HG03066 (cell line): ENCODE measurements at regions not wholly inside any gene's neighbourhood (a gene's known extent, or its start where the extent isn't known, plus 50 kb on each side); places are given as distances from the start of the nearest gene placed in this dataset.
"Not testable (repeated sequence)": the region's sequence is repeated elsewhere in the genome, so short reads cannot be mapped to it uniquely, and the experiment has no call there.

Experiments used
- ATAC-seq: cut with Tn5 transposase; IDR thresholded peaks from one replicate; pipeline ENCODE4 v1.9.1; 2021; ENCODE audit warnings: low read depth; ENCODE audit not compliant: unreplicated experiment

DNA sequence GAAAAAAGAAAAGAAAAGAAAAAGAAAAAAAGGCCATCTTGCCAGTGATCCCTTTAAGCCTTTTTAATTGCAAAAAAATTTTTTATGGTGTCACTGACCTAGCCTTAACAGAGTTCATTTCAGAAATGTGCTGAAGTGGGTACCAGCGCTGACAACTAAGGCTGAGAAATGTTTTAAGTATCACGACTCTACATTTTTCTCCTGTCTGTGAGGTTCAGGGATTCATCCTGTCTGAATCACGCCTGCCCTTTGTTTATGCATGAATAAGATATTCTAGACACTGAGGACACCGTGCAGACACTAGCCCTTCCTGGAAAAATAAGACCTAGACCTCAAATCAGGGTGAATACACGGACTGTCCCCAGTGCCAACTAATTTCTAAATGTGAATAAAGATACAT, 154.4 kb upstream of the NOCT start:
- ATAC-seq = no peak

DNA sequence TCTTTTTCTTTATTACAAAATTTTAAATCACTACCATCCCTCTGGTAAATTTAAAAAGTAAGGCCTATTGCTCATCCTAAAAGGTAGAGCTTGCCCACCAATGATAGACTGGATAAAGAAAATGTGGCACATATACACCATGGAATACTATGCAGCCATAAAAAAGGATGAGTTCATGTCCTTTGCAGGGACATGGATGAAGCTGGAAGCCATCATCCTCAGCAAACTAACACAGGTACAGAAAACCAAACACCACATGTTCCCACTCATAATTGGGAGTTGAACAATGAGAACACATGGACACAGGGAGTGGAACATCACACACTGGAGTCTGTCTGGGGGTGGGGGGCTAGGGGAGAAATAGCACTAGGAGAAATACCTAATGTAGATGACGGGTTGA, 155.2 kb upstream of the NOCT start:
- ATAC-seq = not testable (repeated sequence)

DNA sequence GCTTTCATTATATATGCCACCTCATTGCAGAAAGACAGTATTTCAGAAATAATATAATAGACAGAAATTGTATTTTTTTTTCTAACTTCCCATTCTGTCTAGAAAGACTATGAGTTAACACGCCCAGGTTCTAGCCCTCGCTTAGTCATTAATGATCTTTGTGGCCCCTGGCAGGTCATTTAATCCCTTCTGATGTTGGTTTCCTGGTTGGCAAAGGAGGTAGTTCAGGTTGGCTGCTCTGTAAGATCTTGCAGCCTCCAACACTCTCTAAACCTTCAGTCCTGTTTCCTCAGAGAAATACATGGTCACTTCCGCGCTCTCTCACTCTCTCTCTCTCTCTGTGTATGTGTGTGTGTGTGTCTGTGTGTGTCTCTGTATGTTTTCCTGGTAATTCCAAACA, 156.3 kb upstream of the NOCT start:
- no peak for ATAC-seq

DNA sequence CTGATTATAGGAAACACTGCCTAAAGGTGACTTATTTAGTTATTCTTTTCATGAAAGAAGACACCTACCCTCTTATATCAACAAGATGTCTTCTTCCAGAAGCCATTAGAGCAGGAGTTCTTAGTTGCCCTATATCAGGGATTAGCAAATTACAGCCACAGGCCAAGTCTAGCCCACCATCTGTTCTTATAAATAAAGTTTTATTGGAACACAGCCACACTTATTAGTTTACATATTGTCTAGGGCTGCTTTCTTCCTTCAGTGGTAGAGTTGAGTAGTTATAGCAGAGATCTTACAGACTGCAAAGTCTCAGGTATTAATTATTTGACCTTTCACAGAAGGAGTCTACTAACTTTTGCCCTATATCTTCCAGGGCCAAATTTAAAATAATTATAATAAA, 157.2 kb upstream of the NOCT start:
- ATAC-seq = no peak

DNA sequence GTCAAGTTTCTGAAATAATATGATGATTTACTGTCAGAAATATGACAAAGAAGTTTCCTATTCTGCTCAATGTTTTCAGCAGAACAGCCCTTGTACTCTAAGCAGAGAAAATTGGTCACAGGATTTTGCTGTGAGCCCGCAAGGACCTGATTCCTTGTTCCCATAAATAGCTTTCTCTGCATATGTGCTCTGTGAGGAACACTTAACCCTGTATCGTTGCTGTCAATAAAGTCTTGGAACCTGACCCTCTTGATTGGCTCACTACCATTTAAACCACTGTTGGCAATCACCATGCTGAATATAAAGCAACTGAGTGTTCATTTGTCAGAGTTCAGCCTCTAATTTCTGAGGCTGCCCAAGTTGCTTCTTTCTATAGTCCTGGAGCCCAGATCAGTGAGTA, 158.2 kb upstream of the NOCT start:
- no peak for ATAC-seq

DNA sequence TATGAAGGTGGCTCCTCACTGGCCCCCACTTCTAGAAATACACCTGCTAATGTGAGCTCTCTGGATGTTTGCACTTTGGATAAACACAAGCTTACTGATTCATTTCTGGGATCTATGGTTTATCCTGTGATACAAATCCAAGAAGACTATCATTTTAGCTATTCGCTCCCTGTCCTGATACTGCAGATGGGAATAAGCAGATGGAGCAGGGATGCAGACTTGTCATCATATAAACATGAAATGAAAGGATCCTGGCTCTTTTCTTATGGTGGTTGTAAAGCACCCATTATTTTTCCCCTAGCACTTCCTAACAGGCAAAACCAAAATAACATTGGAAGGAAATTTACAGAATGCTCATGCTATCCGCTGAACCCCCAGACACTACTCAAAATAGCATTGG, 162.9 kb upstream of the NOCT start:
- no peak for ATAC-seq

DNA sequence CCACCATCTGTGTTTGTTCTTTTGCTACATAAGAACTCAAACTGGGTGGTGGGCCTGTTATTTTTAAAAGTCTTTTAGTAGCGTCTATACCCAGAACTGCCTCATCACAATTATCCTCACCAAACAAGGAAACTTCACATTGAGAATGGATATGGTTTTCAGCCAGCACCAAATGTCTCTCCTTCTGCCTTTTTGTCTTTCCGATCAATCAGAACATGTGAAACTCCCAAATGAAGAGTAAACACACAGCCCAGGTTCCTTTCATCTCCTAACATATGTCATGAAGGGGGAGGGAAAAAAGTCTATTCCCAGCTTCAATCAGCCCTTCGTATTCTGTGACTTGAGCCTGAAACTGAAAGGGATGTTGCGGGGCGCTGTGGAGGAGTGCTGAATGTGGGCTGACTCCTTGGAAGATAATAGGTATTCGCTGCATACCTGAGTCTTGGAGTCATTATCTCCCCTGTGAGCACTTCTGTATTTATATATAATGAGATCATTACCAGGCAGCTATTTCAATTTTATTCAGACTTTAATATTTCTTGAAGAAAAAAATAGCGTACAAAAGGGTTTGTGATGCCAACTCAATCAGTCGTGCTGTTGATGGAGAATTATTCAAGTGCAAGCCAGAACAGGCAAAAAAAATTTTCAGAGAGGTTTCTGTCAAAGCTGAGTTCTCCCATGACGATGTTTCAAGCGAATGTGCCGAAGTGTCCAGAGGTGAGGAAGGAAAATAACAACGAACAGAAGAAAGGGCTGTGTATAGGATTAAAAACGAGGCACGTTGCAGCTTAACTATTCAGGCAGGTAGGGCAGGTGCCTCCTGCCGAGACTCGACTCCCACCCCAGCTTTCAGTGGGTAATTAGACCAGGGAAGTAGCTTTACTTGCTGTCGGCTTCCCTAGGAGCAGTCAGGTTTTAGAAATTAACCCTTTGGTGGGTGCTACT, 163.9 kb upstream of the NOCT start:
- no peak for ATAC-seq

DNA sequence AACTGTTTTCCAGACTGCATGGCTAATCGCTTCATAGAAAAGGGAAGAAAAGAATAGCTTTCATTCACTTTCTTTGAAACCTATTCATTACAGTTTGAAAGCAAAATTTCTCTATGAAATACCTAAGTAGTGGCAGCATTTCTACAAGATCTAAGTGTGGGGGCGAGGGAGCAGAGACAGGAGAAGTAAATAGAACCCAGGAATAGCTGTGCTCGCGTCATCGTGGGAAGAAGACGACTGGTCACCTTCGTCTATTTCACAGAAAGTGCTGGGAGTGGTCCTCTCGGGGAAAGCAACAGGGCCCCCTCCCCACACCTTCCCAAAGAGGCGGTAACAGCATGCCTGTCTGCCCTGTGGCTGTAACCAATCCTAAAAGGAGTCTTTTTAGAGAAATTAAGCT, 169.9 kb upstream of the NOCT start:
- ATAC-seq = no peak

DNA sequence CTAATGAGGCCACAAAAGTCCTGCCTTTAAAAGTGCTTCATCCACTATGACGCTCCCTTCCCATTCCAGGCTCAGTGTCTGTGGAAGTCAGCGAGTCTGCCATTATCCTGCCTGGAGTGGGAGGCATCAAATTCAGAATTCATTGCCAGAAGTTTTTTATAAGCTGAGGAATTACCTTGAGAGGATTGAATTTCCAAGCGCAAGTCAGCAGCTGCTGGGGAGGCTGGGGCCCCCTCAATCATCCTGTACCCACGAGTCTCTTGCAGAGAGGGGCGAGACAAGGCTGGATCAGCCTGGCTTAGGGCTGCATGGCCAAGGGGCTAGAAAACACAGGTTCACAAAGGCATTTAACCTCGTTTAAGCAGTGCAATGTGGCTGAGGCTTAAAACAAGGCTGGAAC, 170.5 kb upstream of the NOCT start:
- no peak for ATAC-seq

DNA sequence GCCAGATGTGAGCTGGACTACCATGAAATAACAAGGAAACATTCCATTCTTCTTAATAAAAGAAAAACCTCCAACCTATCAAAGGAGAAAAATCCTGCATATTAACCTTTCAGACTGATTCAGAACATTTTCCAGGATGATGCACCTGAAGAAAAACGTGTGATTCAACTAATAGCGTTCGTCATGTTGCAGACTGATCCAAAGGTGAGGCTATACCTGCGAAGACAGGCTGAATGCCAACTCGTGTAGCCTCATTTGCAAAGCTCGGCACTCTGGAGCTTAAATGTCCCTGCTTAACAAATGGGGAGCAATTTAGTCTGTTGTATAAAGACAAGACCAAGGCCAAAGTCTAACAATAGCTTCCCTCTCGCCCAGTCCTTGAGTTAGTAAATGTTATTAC, 172.0 kb upstream of the NOCT start:
- no peak for ATAC-seq

DNA sequence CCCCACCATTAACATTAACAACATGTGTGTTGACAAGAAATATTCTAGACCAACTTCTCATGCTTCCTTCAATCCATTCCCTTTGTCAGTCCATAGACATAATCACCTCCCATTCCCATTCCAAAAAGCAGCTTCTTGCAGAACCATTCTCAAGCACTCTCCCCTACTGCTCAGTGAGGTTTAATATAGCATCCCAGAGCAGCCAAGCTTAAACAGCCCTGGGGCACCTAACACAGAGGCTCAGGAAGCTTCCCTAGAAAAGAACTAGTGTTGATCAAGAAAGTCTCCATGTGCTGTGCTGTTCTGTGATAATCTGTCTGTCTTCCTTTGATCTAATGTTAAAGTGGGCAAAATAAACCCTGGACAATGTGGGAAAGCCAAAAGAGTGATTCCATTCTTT, 174.2 kb upstream of the NOCT start:
- ATAC-seq = no peak

DNA sequence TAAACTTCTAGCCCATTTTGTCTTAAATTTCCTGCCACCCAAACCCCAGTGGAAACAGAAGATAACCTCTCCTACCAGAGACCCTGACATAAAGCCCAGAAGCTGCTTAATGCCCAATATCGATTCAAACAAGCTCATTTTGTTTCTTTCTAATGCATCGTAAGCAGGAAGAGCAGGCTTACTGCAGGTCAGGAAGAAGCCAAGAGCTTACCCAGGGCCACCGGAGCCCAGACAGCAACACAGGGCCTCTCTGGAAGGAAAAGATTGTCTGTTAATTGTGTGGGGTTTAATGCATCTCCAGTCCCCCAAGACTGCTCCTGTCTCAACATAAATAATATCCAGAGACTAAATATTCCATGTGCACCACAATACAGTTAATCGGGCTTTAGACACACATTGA, 177.3 kb upstream of the NOCT start:
- ATAC-seq = no peak

DNA sequence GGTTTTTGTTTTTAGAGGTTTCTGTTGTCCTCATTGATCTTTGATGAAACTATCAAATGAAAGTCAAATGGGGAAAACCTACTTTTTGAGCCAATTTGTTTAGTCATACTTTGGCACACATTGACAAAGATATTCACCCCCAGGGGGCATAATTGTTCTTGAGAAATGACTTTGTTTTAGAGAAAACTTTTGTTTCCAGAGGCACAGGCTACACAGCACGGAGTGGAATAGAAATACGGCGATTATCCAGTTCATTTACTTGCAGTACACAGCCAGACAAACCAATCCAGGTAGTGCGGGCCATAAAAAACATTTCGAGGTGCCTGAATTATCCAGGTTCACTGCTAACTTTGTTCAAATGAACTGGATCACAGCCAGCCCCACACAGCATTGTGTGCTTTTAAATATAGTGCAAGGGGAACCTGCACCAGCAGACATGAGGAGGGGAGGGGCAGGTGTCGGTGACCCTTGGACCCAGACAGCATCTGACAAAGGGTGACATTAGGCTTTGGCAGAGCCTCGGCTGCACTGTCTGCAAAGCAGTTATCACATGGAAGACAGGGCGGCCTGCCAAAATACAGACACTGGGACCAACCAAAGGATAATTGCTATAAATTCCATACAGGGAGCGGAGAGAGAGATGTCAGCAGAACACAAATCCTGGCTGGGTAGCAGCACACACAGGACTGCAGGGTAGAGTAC, 179.6 kb upstream of the NOCT start:
- no peak for ATAC-seq

DNA sequence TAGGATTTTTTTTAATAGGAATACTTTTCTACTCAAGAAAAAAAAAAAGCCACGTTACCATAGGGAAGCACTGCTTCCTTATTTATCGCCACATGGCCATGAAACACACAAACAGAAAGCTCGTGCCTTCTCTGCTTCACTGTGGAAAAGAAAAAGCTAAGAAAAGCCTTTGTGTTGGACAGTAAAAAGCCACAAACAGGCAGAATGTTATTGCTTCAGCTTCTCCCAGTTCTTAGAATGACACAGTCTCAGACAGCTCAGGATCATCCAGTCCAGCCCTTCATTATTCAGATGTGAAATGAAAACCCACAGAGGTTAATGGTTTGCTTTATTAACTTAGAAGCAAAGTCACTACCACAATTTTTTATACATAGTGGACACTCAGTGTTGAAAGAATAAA, 181.6 kb upstream of the NOCT start:
- ATAC-seq = peak; percentile 67

DNA sequence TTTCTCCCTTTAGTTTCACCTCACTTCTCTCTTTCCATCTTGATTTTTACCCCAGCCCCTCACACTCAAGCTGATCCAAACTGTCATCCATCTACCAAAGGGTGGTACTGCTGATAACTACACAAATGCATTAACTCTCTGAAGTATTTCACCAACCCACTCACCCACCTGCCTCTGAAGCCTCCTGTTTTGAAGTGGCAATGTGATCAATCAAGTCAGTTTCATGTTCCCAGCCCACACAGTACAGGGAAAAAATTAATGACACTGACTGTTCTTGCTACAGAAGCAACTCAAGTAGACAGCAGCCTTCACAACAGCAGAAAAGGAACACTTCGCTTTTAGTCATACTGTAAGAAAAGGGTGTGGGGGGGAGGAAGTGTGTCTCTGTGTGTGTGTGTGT, 183.0 kb upstream of the NOCT start:
- no peak for ATAC-seq

DNA sequence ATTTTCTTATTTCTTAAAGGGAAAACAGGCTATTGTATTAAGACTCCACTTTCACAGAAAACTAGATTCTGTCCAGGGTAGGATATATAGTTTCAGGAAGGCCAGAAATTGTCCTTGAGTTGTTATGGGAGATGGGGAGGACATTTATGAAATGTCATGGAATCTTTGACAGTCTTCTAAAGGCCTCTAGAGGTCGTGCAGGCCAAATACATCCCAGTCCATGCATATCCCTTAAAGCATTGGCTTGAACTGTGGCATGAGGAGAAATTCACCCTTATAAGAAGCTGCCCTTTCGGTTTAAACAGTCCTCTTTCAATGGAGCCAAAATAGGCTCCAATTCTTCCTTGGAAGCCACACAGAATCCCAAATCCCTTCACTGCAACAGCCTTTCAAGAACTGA, 183.6 kb upstream of the NOCT start:
- no peak for ATAC-seq

DNA sequence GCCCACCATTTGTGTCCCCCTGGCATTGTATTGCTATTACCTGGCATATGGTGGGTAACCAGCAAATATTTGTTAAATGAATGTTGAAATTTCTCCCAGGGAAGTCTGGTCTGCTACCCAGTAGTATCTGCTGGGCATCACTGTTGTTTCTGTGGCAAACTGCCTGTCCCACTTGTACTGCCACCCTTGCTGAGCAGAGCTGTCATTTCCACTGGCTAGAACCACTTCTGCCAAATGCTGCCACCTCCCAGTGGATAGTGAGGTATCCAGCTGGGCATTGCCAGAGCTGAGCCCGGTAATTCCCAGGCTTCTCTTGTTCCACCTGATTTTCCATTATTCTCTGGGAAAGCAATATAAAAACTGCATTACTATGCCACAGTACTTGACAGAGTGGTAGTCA, 186.7 kb upstream of the NOCT start:
- no peak for ATAC-seq

DNA sequence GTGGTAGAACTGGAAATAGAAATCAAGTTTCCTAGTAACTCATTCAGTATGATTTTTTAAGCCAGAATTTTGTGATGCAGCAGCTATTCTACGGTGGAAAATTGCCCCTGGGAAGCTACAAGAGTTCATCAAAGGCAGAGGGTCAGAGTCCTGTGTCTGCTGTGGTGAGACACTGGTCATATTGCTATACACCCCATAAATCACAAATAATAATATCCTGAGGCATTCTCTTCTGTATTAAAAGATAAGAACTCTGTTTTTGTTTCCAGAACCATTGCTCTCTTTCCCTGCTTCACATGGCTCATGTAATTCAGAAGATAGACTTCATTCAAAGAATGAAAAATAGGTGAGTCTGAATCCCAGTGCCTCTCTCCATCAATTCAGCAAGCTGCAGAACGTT, 188.8 kb upstream of the NOCT start:
- no peak for ATAC-seq

DNA sequence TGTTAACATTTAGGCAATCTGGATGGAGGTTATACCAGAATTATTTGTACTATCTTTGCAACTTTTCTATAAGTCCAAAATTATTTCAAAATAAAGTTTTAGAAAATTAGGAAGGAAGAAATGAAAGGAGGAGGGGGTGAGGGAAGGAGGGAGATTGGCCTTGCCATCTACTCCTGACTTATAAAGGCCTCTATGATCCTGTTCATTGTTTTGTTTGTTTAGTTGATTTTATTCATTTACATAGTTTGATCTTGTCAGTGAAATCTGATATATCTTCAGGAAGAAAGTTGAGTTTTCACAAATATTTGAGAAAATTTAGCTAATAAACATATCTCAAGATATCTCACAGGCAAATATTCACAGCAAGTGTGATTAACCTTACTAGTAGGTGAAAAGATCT, 189.3 kb upstream of the NOCT start:
- no peak for ATAC-seq

DNA sequence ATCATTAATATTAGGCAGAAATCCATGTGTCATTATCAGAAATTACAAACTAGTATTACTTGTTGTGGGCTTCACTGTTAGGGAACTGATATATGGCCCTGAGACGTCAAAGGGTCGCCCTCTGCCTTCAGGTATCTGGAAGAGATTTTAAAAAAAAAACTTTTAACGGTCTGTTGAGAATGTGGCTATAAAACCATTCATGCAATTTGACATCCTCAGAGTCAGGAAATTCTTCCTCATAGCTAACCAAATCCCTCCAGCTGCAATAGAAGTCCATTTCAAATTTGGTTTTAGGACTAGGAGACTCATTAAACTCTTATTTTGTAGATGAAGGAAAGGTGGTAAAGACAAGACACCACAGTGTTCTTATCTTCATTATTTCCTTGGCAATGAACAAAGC, 194.2 kb upstream of the NOCT start:
- no peak for ATAC-seq

DNA sequence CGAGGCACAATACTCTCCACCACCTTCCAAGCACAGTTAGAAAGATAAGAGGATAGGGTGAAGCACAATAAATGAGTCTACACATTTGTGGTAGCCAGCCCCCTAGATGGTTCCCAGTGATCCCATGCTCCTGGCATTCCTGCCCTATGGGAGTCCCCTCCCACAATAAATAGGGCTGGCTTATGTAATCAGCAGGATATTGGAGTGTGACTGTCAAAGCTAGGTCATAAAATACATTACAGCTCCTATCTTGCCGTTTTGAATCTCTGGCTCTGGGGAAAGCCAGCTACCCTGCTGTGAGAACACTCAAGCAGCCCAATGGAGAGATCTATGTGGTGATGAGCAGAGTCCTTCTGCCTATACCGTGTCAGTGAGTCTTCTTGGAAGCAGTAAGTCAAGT, 198.7 kb upstream of the NOCT start:
- no peak for ATAC-seq

DNA sequence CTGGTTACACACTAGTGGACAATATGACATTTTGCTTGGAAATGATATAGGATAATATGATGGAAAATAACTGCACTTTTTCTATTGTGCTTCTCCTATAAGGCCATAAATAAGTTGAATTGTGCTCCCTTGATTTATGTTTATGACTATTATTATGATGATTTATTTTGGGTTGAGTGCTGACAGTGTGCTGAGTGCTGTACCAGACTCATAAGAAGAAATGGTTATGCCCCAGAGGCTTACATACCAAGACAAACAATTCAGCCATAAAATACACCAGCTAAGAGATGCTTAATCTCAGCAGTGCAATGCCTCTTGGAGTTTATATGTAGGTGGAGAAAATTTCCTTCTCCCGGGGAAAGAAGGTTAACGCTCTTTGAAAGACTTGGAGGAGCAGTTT, 199.8 kb upstream of the NOCT start:
- ATAC-seq = no peak
